T-cell (primary cell): ENCODE measurements at regions not wholly inside any gene's neighbourhood (a gene's known extent, or its start where the extent isn't known, plus 50 kb on each side); places are given as distances from the start of the nearest gene placed in this dataset.

Source experiments
- ATAC-seq, 4 experiments: fragments of 200-7000 bp in 3 of 4; fragments of 150-1000 bp in 1 of 4; cut with Tn5 transposase; replicated peaks in 1 of 4; 1 replicate in 3 of 4; 2 replicates in 1 of 4; pipeline ENCODE4 v1.10.0; 2021; ENCODE audit warnings: moderate library complexity in 3 of 4, mild to moderate bottlenecking in 2 of 4, moderate number of reproducible peaks in 1 of 4
- CTCF ChIA-PET, 2 donors: fragments of 300-600 bp; sonication (Branson Sonifier 250); formaldehyde crosslinking; loops; one replicate each; lab custom pipeline; 2022; ENCODE audit warnings: antibody characterized with exemption in 2 of 2; lab: Charles Lee
- POLR2A ChIA-PET, 2 donors: fragments of 300-600 bp; sonication (Branson Sonifier 250); formaldehyde crosslinking; loops; one replicate each; lab custom pipeline; 2022; ENCODE audit warnings: antibody characterized with exemption in 2 of 2; lab: Charles Lee
- DNase-seq, 35 experiments: peaks; one replicate each; pipeline versions ENCODE4 v3.0.0 to v3.0.0-alpha.2; 2013 to 2023
- H3K27ac ChIP-seq: one replicate; pipeline ENCODE4 v1.5.1; 2013; ENCODE audit warnings: low read length
- H3K27me3 ChIP-seq, 2 experiments: replicated peaks in 1 of 2; 1 replicate in 1 of 2; 2 replicates in 1 of 2; pipeline versions ENCODE4 v1.6.1 to v1.7.0; 2013; ENCODE audit warnings: low read length in 1 of 2, mixed read lengths in 1 of 2; ENCODE audit not compliant: control insufficient read depth in 2 of 2, insufficient read depth in 2 of 2; ENCODE audit errors: extremely low read depth in 1 of 2
- H3K36me3 ChIP-seq, 2 donors: 1 replicate in 1 of 2; 2 replicates in 1 of 2; pipeline versions ENCODE4 v1.6.1 to v1.7.0; 2013; ENCODE audit warnings: low read length in 1 of 2; ENCODE audit not compliant: control insufficient read depth in 2 of 2, insufficient read depth in 1 of 2; ENCODE audit errors: extremely low read depth in 1 of 2
- H3K4me1 ChIP-seq, 2 experiments: 1 replicate in 1 of 2; 2 replicates in 1 of 2; pipeline versions ENCODE4 v1.6.1 to v1.7.0; 2013; ENCODE audit warnings: low read length in 2 of 2, mixed read lengths in 1 of 2; ENCODE audit not compliant: insufficient read depth in 2 of 2, control insufficient read depth in 1 of 2; ENCODE audit errors: extremely low read depth in 1 of 2
- H3K4me3 ChIP-seq, 2 donors: 1 replicate in 1 of 2; 2 replicates in 1 of 2; pipeline versions ENCODE4 v1.5.1 to v1.7.0; 2013; ENCODE audit warnings: mild to moderate bottlenecking in 2 of 2, low read length in 1 of 2, moderate library complexity in 1 of 2; ENCODE audit not compliant: control insufficient read depth in 1 of 2; ENCODE audit errors: extremely low read depth in 1 of 2
- H3K9me3 ChIP-seq: 2 replicates; pipeline ENCODE4 v1.7.0; 2013
- H3K27ac Mint-ChIP-seq, 2 donors: one replicate each; pipeline ENCODE4 v1.8.0; 2020 to 2021; ENCODE audit warnings: mild to moderate bottlenecking in 2 of 2, mixed read lengths in 2 of 2
- H3K27me3 Mint-ChIP-seq, 2 donors: one replicate each; pipeline ENCODE4 v1.8.0; 2021 to 2022; ENCODE audit warnings: mixed read lengths in 2 of 2
- H3K36me3 Mint-ChIP-seq: one replicate; pipeline ENCODE4 v1.8.0; 2021; ENCODE audit warnings: mixed read lengths
- H3K4me1 Mint-ChIP-seq, 3 donors: one replicate each; pipeline ENCODE4 v1.8.0; 2020 to 2022; ENCODE audit warnings: mixed read lengths in 3 of 3, mild to moderate bottlenecking in 1 of 3
- H3K4me3 Mint-ChIP-seq, 3 donors: one replicate each; pipeline ENCODE4 v1.8.0; 2020 to 2022; ENCODE audit warnings: mild to moderate bottlenecking in 3 of 3, mixed read lengths in 3 of 3, moderate library complexity in 3 of 3
- H3K9me3 Mint-ChIP-seq, 3 donors: one replicate each; pipeline ENCODE4 v1.8.0; 2020 to 2022; ENCODE audit warnings: mixed read lengths in 3 of 3
- WGBS: methylation state at CpG from one replicate; pipeline ENCODE4 v1.1.5; 2013; ENCODE audit warnings: missing lambda C conversion rate; ENCODE audit not compliant: insufficient coverage; 5-methylcytosine and 5-hydroxymethylcytosine counted together

DNA sequence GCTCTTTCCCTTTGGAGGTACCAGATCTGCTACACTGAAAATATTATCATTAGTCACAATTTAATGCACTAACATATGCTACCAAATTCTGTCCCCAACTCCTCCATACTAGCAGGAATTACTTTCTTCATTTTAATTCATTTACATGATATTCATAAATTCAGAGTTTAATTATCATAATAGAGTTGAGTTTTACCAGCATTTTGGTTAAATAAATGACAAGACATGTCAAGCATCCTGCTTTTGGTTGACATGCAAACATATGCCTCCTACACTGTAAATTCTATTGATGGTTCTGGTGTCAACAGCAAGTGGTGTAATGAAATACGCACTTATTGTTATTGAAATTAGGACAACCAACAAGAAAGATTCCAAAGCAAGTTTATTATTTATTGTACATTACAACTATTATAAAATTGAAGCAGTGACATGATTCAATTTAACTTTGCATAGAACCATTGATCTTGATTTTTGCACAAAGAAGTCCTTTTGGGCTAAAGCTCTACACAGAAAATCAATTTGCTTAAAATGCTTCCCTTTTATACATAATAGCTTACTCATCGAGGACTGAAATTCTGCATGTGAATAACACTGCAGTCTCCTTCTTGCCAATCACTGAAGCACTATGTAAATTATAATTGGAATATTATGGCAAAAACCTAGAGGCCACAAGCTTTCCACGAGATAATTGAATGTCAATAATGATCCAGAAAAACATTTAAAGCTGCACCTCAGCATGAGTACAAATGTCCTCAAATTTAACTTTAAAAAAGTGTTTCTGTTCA lies 728.6 kb upstream of the ADGRL2 start:
- no peaks in the 10 kb centered on the region for H3K27me3 Mint-ChIP-seq
- H3K4me1 Mint-ChIP-seq: no peaks in the 10 kb centered on the region
- DNase-seq: no peak
- Histone ChIP-seq H3K4me1 (no peaks in the 10 kb centered on the region), H3K27ac (no peak overlapping the region), H3K36me3 (no peaks in the 10 kb centered on the region), H3K9me3 (no peaks in the 10 kb centered on the region), H3K27me3 (no peaks in the 10 kb centered on the region), H3K4me3 (no peak overlapping the region)
- ChIA-PET CTCF (no interaction called here), POLR2A (no interaction called here)
- H3K9me3 Mint-ChIP-seq: peaks cover 5 to 20% (median 8%) of the 10 kb centered on the region in 3 donors
- no peak overlapping the region for H3K4me3 Mint-ChIP-seq
- no peaks in the 10 kb centered on the region for H3K36me3 Mint-ChIP-seq
- no peak for ATAC-seq
- no CpG with 5 or more reads among the region's 3 CpGs for WGBS
- no peak overlapping the region for H3K27ac Mint-ChIP-seq

DNA sequence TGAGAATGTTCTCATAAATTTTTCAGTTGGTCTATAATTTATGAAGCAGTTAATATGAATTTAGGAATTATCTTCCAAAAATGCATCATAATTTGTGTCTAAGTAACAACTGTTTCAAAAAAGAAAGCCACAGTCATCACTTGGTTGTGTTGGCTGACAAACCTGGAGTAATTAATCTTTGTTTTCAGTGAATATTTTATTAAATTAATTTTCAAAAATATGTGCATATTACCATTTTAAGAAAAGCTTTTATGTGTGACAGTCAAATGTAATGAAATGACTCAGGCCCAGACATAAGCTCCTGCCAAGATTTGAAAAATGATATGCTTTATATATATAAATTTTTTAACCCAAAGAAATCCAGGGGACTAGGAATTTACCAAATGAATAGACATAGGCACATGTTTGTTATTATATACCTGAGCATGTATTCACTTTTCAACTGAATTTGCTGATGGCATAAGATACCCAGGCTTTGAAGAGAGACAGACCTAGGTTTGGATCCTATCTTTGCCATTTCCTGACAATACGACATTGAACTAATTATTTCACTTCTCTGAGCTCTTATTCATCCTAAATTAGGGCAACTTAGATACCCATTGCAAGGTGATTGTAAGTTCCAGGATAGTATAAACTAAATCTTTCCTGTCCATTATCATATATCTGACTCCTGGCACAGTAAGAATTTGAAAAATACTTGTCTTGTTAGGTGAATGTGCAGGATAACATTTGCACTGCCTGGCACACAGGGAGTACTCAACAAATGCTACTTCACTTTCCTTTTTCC lies 729.5 kb upstream of the ADGRL2 start:
- Mint-ChIP-seq H3K36me3 (no peaks in the 10 kb centered on the region), H3K9me3 (peaks cover 5 to 20% (median 8%) of the 10 kb centered on the region in 3 donors), H3K27ac (no peak overlapping the region), H3K4me3 (no peak overlapping the region), H3K4me1 (no peaks in the 10 kb centered on the region), H3K27me3 (no peaks in the 10 kb centered on the region)
- Histone ChIP-seq H3K27me3 (no peaks in the 10 kb centered on the region), H3K27ac (no peak overlapping the region), H3K4me1 (no peaks in the 10 kb centered on the region), H3K9me3 (no peaks in the 10 kb centered on the region), H3K4me3 (no peak overlapping the region), H3K36me3 (no peaks in the 10 kb centered on the region)
- ChIA-PET POLR2A (no interaction called here), CTCF (no interaction called here)
- no CpG with 5 or more reads among the region's 1 CpG for WGBS
- ATAC-seq: no peak
- no peak for DNase-seq

- Mint-ChIP-seq H3K27me3 (no peaks in the 10 kb centered on the region), H3K4me3 (no peak overlapping the region), H3K27ac (no peak overlapping the region), H3K36me3 (no peaks in the 10 kb centered on the region), H3K9me3 (peaks cover 7 to 18% (median 8%) of the 10 kb centered on the region in 3 donors), H3K4me1 (no peaks in the 10 kb centered on the region)
- H3K27me3 ChIP-seq: no peaks in the 10 kb centered on the region
- WGBS: no CpG with 5 or more reads among the region's 3 CpGs
- ATAC-seq: no peak
- ChIA-PET POLR2A (no interaction called here), CTCF (no interaction called here)
- no peak overlapping the region for H3K27ac ChIP-seq
- no peak for DNase-seq
- H3K9me3 ChIP-seq: no peaks in the 10 kb centered on the region
- H3K4me3 ChIP-seq: no peak overlapping the region
- H3K4me1 ChIP-seq: no peaks in the 10 kb centered on the region
- H3K36me3 ChIP-seq: no peaks in the 10 kb centered on the region
Measured at GRCh38 chr1:81069856-81070255, 730.9 kb upstream of the ADGRL2 start.

DNA sequence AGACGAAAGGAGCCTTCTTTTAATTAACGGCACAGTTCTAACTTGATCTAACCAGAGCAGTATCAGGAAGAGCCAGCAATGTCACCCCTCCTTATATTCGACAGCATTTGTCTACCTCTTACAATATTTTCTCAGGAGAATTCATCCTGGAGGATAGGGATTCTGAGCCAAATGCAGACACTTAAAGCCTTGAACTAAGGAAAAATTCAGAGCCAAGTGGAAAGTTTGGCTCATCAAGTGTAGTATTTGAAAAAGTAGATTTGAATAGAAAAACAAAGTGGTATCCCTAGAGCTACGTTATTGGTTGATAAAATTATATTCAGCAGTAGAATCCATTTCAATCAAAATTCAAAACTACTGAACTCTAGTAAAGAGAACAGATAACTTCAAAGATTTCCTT lies 732.0 kb upstream of the ADGRL2 start:
- ATAC-seq (no peak), DNase-seq (no peak)
- H3K27ac ChIP-seq: no peak overlapping the region
- no peak overlapping the region for H3K4me3 ChIP-seq
- H3K27me3 ChIP-seq: no peaks in the 10 kb centered on the region
- H3K36me3 ChIP-seq: no peaks in the 10 kb centered on the region
- POLR2A ChIA-PET: no interaction called here
- H3K4me1 ChIP-seq: no peaks in the 10 kb centered on the region
- no CpG with 5 or more reads among the region's 4 CpGs for whole genome bisulfite sequencing
- CTCF ChIA-PET: no interaction called here
- Mint-ChIP-seq H3K4me3 (no peak overlapping the region), H3K27me3 (no peaks in the 10 kb centered on the region), H3K9me3 (peaks cover 7 to 21% (median 8%) of the 10 kb centered on the region in 3 donors), H3K36me3 (no peaks in the 10 kb centered on the region), H3K4me1 (no peaks in the 10 kb centered on the region), H3K27ac (no peak overlapping the region)
- no peaks in the 10 kb centered on the region for H3K9me3 ChIP-seq

DNA sequence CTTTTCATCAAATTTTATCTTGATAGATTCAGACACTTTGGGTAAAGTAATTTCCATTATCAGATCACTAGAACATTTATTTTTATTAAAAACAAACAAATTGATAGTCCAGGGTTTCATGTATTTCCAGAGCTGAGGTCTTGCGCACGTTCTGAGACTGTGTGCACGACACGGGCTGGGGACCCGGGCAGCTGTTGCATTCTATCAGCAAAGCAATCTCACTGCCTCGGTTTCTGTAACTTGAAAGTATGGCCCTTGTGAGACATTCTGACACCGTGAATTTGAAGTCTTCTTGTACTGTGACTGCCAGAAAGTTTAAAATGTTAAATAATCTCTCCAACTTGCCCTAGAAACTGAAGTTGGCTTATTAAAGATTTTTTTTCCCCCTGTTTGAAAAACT lies 746.9 kb upstream of the ADGRL2 start:
- H3K4me1 Mint-ChIP-seq: no peaks in the 10 kb centered on the region
- H3K36me3 Mint-ChIP-seq: no peaks in the 10 kb centered on the region
- WGBS: 78% methylated on average over 5 of the region's 7 CpGs
- ChIA-PET POLR2A (no interaction called here), CTCF (no interaction called here)
- peaks cover 0 to 6% (median 5%) of the 10 kb centered on the region in 3 donors for H3K9me3 Mint-ChIP-seq
- no peaks in the 10 kb centered on the region for H3K27me3 Mint-ChIP-seq
- H3K27me3 ChIP-seq: no peaks in the 10 kb centered on the region
- no peaks in the 10 kb centered on the region for H3K9me3 ChIP-seq
- H3K4me3 ChIP-seq: no peak overlapping the region
- no peak for ATAC-seq
- no peak for DNase-seq
- H3K27ac ChIP-seq: no peak overlapping the region
- H3K36me3 ChIP-seq: no peaks in the 10 kb centered on the region
- no peak overlapping the region for H3K27ac Mint-ChIP-seq
- H3K4me1 ChIP-seq: no peaks in the 10 kb centered on the region
- H3K4me3 Mint-ChIP-seq: no peak overlapping the region

DNA sequence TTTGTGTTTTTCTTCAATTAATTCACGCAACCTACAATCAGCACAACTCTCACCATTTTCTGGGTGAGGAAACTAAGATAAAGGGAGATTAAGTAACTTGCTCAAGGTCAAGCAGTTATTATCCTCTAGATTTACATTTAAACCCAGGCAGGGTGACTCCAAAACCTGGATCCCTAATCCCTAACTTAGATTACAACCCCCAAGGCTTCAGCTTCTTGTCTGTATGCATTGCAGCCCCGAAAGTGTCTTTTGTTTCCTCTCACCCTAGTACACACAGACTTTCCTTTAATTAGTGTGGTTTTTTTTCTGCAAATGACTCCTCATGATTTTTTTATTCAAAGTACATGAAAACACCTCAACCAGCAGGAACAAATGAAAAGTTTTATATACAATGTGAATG lies 748.6 kb upstream of the ADGRL2 start:
- ATAC-seq: no peak
- POLR2A ChIA-PET: no interaction called here

More for the DNA sequence above, 748.6 kb upstream of the ADGRL2 start:
- H3K27me3 Mint-ChIP-seq: no peaks in the 10 kb centered on the region
- Histone ChIP-seq H3K4me3 (no peak overlapping the region), H3K27me3 (no peaks in the 10 kb centered on the region), H3K4me1 (no peaks in the 10 kb centered on the region), H3K9me3 (no peaks in the 10 kb centered on the region), H3K27ac (no peak overlapping the region), H3K36me3 (no peaks in the 10 kb centered on the region)
- no peak for DNase-seq
- H3K9me3 Mint-ChIP-seq: peaks cover 3 to 6% (median 5%) of the 10 kb centered on the region in 3 donors
- no peaks in the 10 kb centered on the region for H3K4me1 Mint-ChIP-seq
- WGBS: no CpG with 5 or more reads among the region's 2 CpGs
- H3K36me3 Mint-ChIP-seq: no peaks in the 10 kb centered on the region
- no peak overlapping the region for H3K4me3 Mint-ChIP-seq
- CTCF ChIA-PET: no interaction called here
- no peak overlapping the region for H3K27ac Mint-ChIP-seq
